ENCODE measurements at regions not wholly inside any gene's neighbourhood (a gene's known extent, or its start where the extent isn't known, plus 50 kb on each side); places are given as distances from the start of the nearest gene placed in this dataset.
"Not testable (repeated sequence)": the region's sequence is repeated elsewhere in the genome, so short reads cannot be mapped to it uniquely, and the experiment has no call there.

- TF ChIP-seq REST (IDR thresholded peaks at IDR 0.05; ENCODE audit: insufficient replicate concordance, low read depth); CTCF (IDR thresholded peaks at IDR 0.05; ENCODE audit: insufficient read depth, low read length): not testable (repeated sequence)
Observed at GRCh38 chr16:35614883-35615282, 2155.5 kb downstream of the TP53TG3F start.
